ENCODE measurements at regions not wholly inside any gene's neighbourhood (a gene's known extent, or its start where the extent isn't known, plus 50 kb on each side); places are given as distances from the start of the nearest gene placed in this dataset.

- no peak for ATAC-seq (ENCODE audit: insufficient read depth, low FRiP score)
- WGBS, 2 donors, result 85 to 87% methylated on average over 4 of the region's 4 CpGs
- H3K4me1 ChIP-seq (ENCODE audit: control insufficient read depth in 5 of 5, insufficient read depth in 5 of 5, low read length in 5 of 5), result no peaks in the 10 kb centered on the region
Observed at GRCh38 chr4:17260166-17260907, 251.6 kb downstream of the QDPR start.

DNA sequence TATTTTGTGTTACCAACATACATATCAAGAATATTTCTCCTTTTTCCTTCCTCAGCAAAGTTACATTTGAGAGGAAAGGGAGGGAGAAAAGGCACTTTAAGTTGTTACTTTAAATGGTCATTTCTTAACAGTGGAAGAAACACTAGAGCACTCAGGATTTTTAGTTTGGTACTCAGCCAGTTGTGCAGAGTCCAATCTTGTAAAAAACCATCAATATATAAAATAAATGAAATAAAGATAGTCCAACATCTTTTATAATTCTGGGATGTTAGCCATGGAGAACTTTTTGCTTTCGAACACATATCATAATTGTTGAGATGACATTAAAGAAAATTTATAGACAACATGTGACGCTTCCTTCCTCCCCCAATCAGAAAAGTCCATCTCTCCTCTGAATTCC, 253.8 kb downstream of the QDPR start:
- ATAC-seq (ENCODE audit: insufficient read depth, low FRiP score), result no peak
- DNase-seq, result no peak
- Histone ChIP-seq H3K36me3 (ENCODE audit: control insufficient read depth in 4 of 4, insufficient read depth in 4 of 4, low read length in 4 of 4) (no peaks in the 10 kb centered on the region), H3K27ac (ENCODE audit: low read depth in 1 of 2, low read length in 1 of 2) (no peak overlapping the region), H3K9me3 (ENCODE audit: control insufficient read depth in 4 of 4, insufficient read depth in 3 of 4, low read length in 3 of 4) (peaks cover 0 to 2% (median 0%) of the 10 kb centered on the region in 4 donors), H3K4me1 (ENCODE audit: control insufficient read depth in 5 of 5, insufficient read depth in 5 of 5, low read length in 5 of 5) (peaks cover 0 to 3% (median 0%) of the 10 kb centered on the region in 5 donors), H3K4me3 (no peak overlapping the region), H3K27me3 (ENCODE audit: control insufficient read depth in 3 of 3, insufficient read depth in 3 of 3, low read length in 2 of 3) (peaks cover 0 to 2% (median 0%) of the 10 kb centered on the region in 3 donors), H3K9ac (ENCODE audit: insufficient read depth in 1 of 2, low read length in 2 of 2) (no peak overlapping the region)
- 95 to 96% methylated on average over 2 of the region's 2 CpGs for WGBS, 2 donors
- TF ChIP-seq, protein P1, sequence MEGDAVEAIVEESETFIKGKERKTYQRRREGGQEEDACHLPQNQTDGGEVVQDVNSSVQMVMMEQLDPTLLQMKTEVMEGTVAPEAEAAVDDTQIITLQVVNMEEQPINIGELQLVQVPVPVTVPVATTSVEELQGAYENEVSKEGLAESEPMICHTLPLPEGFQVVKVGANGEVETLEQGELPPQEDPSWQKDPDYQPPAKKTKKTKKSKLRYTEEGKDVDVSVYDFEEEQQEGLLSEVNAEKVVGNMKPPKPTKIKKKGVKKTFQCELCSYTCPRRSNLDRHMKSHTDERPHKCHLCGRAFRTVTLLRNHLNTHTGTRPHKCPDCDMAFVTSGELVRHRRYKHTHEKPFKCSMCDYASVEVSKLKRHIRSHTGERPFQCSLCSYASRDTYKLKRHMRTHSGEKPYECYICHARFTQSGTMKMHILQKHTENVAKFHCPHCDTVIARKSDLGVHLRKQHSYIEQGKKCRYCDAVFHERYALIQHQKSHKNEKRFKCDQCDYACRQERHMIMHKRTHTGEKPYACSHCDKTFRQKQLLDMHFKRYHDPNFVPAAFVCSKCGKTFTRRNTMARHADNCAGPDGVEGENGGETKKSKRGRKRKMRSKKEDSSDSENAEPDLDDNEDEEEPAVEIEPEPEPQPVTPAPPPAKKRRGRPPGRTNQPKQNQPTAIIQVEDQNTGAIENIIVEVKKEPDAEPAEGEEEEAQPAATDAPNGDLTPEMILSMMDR (IDR thresholded peaks at IDR 0.05; ENCODE audit: control extremely low read depth, extremely low read depth), result no peak

More at GRCh38 chr4:17260166-17260907, 251.6 kb downstream of the QDPR start:
- TF ChIP-seq, protein P1 (IDR thresholded peaks at IDR 0.05; ENCODE audit: control extremely low read depth, extremely low read depth), result no peak
- DNase-seq, result no peak
- H3K4me3 ChIP-seq, result no peak overlapping the region
- H3K27me3 ChIP-seq (ENCODE audit: control insufficient read depth in 3 of 3, insufficient read depth in 3 of 3, low read length in 2 of 3), result peaks cover 0 to 2% (median 0%) of the 10 kb centered on the region in 3 donors
- peaks cover 0 to 2% (median 0%) of the 10 kb centered on the region in 4 donors for H3K9me3 ChIP-seq (ENCODE audit: control insufficient read depth in 4 of 4, insufficient read depth in 3 of 4, low read length in 3 of 4)
- H3K27ac ChIP-seq (ENCODE audit: low read depth in 1 of 2, low read length in 1 of 2), result no peak overlapping the region
- no peak overlapping the region for H3K9ac ChIP-seq (ENCODE audit: insufficient read depth in 1 of 2, low read length in 2 of 2)
- H3K36me3 ChIP-seq (ENCODE audit: control insufficient read depth in 4 of 4, insufficient read depth in 4 of 4, low read length in 4 of 4), result no peaks in the 10 kb centered on the region

GRCh38 chr4:17252131-17252530, 259.8 kb downstream of the QDPR start:
- TF ChIP-seq, protein P1 (IDR thresholded peaks at IDR 0.05; ENCODE audit: control extremely low read depth, extremely low read depth), result no peak
- Histone ChIP-seq H3K36me3 (ENCODE audit: control insufficient read depth in 4 of 4, insufficient read depth in 4 of 4, low read length in 4 of 4) (no peaks in the 10 kb centered on the region), H3K4me1 (ENCODE audit: control insufficient read depth in 5 of 5, insufficient read depth in 5 of 5, low read length in 5 of 5) (peaks cover 0 to 3% (median 0%) of the 10 kb centered on the region in 5 donors), H3K9ac (ENCODE audit: insufficient read depth in 1 of 2, low read length in 2 of 2) (no peak overlapping the region), H3K9me3 (ENCODE audit: control insufficient read depth in 4 of 4, insufficient read depth in 3 of 4, low read length in 3 of 4) (peaks cover 0 to 2% (median 0%) of the 10 kb centered on the region in 4 donors), H3K27me3 (ENCODE audit: control insufficient read depth in 3 of 3, insufficient read depth in 3 of 3, low read length in 2 of 3) (peaks cover 0 to 2% (median 0%) of the 10 kb centered on the region in 3 donors), H3K27ac (ENCODE audit: low read depth in 1 of 2, low read length in 1 of 2) (no peak overlapping the region), H3K4me3 (no peak overlapping the region)
- no peak for DNase-seq
- ATAC-seq (ENCODE audit: insufficient read depth, low FRiP score), result no peak
- WGBS, 2 donors, result 88% methylated on average over 2 of the region's 2 CpGs
